ENCODE measurements at regions not wholly inside any gene's neighbourhood (a gene's known extent, or its start where the extent isn't known, plus 50 kb on each side); places are given as distances from the start of the nearest gene placed in this dataset.
A peak's percentile ranks its signal among the peaks of the same experiment; 100 is the strongest.
"Not testable (repeated sequence)": the region's sequence is repeated elsewhere in the genome, so short reads cannot be mapped to it uniquely, and the experiment has no call there.

GRCh38 chr4:82248903-82249632 is 124.7 kb downstream of the HNRNPD start:
- DNase-seq (ENCODE audit: low read depth in 4 of 4, low spot score in 3 of 4), result no peak

- DNase-seq (ENCODE audit: low read depth in 4 of 4, low spot score in 3 of 4), result no peak
These were observed 126.2 kb downstream of the HNRNPD start for GRCh38 chr4:82247629-82248028.

GRCh38 chr4:82247171-82247570 is 126.6 kb downstream of the HNRNPD start:
- no peak for DNase-seq (ENCODE audit: low read depth in 4 of 4, low spot score in 3 of 4)

GRCh38 chr4:82241534-82241933 is 132.3 kb downstream of the HNRNPD start:
- DNase-seq (ENCODE audit: low read depth in 4 of 4, low spot score in 3 of 4), result no peak

GRCh38 chr4:82240410-82240809 is 133.4 kb downstream of the HNRNPD start:
- DNase-seq (ENCODE audit: low read depth in 4 of 4, low spot score in 3 of 4), result no peak

GRCh38 chr4:82237142-82237541 is 136.6 kb downstream of the HNRNPD start:
- not testable (repeated sequence) for DNase-seq (ENCODE audit: low read depth in 4 of 4, low spot score in 3 of 4)

GRCh38 chr4:82235346-82235745 is 138.4 kb downstream of the HNRNPD start:
- no peak for DNase-seq (ENCODE audit: low read depth in 4 of 4, low spot score in 3 of 4)

GRCh38 chr4:82232891-82233290 is 140.9 kb downstream of the HNRNPD start:
- DNase-seq (ENCODE audit: low read depth in 4 of 4, low spot score in 3 of 4), result no peak

- DNase-seq (ENCODE audit: low read depth in 4 of 4, low spot score in 3 of 4), result no peak
These were observed 142.0 kb downstream of the HNRNPD start for GRCh38 chr4:82231806-82232205.

- DNase-seq (ENCODE audit: low read depth in 4 of 4, low spot score in 3 of 4), result no peak
These were observed 143.5 kb downstream of the HNRNPD start for GRCh38 chr4:82230306-82230705.

- DNase-seq (ENCODE audit: low read depth in 4 of 4, low spot score in 3 of 4), result no peak
These were observed 148.8 kb downstream of the HNRNPD start for GRCh38 chr4:82225030-82225429.

- DNase-seq (ENCODE audit: low read depth in 4 of 4, low spot score in 3 of 4), result no peak
These were observed 150.1 kb downstream of the HNRNPD start for GRCh38 chr4:82223715-82224114.

- DNase-seq (ENCODE audit: low read depth in 4 of 4, low spot score in 3 of 4), result no peak
These were observed 154.4 kb downstream of the HNRNPD start for GRCh38 chr4:82219346-82219745.

- DNase-seq (ENCODE audit: low read depth in 4 of 4, low spot score in 3 of 4), result no peak
These were observed 155.6 kb downstream of the HNRNPD start for GRCh38 chr4:82217986-82218715.

GRCh38 chr4:82216219-82216618 is 157.6 kb downstream of the HNRNPD start:
- no peak for DNase-seq (ENCODE audit: low read depth in 4 of 4, low spot score in 3 of 4)

- DNase-seq (ENCODE audit: low read depth in 4 of 4, low spot score in 3 of 4), result no peak
These were observed 158.0 kb downstream of the HNRNPD start for GRCh38 chr4:82215800-82216199.

- DNase-seq (ENCODE audit: low read depth in 4 of 4, low spot score in 3 of 4), result no peak
These were observed 158.8 kb downstream of the HNRNPD start for GRCh38 chr4:82215039-82215438.

GRCh38 chr4:82213485-82214417 is 160.0 kb downstream of the HNRNPD start:
- DNase-seq (ENCODE audit: low read depth in 4 of 4, low spot score in 3 of 4), result no peak

GRCh38 chr4:82201805-82202641 is 171.8 kb downstream of the HNRNPD start:
- peak in 2 of 4 donors; percentile 5 to 26 for DNase-seq (ENCODE audit: low read depth in 4 of 4, low spot score in 3 of 4)

GRCh38 chr4:82201303-82201702 is 172.5 kb downstream of the HNRNPD start:
- DNase-seq (ENCODE audit: low read depth in 4 of 4, low spot score in 3 of 4), result no peak

Data from left renal pelvis (tissue), 4 donors.